ENCODE measurements at regions not wholly inside any gene's neighbourhood (a gene's known extent, or its start where the extent isn't known, plus 50 kb on each side); places are given as distances from the start of the nearest gene placed in this dataset.

GRCh38 chr4:11106190-11106589 is 322.5 kb downstream of the HS3ST1 start:
- TF ChIP-seq, protein P1, sequence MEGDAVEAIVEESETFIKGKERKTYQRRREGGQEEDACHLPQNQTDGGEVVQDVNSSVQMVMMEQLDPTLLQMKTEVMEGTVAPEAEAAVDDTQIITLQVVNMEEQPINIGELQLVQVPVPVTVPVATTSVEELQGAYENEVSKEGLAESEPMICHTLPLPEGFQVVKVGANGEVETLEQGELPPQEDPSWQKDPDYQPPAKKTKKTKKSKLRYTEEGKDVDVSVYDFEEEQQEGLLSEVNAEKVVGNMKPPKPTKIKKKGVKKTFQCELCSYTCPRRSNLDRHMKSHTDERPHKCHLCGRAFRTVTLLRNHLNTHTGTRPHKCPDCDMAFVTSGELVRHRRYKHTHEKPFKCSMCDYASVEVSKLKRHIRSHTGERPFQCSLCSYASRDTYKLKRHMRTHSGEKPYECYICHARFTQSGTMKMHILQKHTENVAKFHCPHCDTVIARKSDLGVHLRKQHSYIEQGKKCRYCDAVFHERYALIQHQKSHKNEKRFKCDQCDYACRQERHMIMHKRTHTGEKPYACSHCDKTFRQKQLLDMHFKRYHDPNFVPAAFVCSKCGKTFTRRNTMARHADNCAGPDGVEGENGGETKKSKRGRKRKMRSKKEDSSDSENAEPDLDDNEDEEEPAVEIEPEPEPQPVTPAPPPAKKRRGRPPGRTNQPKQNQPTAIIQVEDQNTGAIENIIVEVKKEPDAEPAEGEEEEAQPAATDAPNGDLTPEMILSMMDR (IDR thresholded peaks at IDR 0.05; ENCODE audit: low read length), result no peak
- no peak for TF ChIP-seq EZH2 (IDR thresholded peaks at IDR 0.05; ENCODE audit: borderline replicate concordance, low read length)

All from OCI-LY1 (cell line).